CD4-positive, alpha-beta T cell treated with Interleukin-17A for 4 hours (primary cell): ENCODE measurements at regions not wholly inside any gene's neighbourhood (a gene's known extent, or its start where the extent isn't known, plus 50 kb on each side); places are given as distances from the start of the nearest gene placed in this dataset.
"Not testable (repeated sequence)": the region's sequence is repeated elsewhere in the genome, so short reads cannot be mapped to it uniquely, and the experiment has no call there.

Experiments used
- DNase-seq: peaks from one replicate; pipeline ENCODE4 v3.0.0-alpha.2; 2020; ENCODE audit warnings: mixed read lengths

- no peak for DNase-seq
Observed at GRCh38 chr13:64255988-64256387, 2840.3 kb upstream of the PCDH20 start.

GRCh38 chr13:64248371-64249065 lies 2832.9 kb upstream of the PCDH20 start:
- DNase-seq = no peak

GRCh38 chr13:64239372-64239771 lies 2823.7 kb upstream of the PCDH20 start:
- no peak for DNase-seq

- DNase-seq = no peak
Observed at GRCh38 chr13:64234255-64234654, 2818.6 kb upstream of the PCDH20 start.

- DNase-seq = no peak
Observed at GRCh38 chr13:64223016-64223415, 2807.4 kb upstream of the PCDH20 start.

- DNase-seq = no peak
Observed at GRCh38 chr13:64206430-64207225, 2791.0 kb upstream of the PCDH20 start.

- no peak for DNase-seq
Observed at GRCh38 chr13:64202517-64202916, 2786.9 kb upstream of the PCDH20 start.

- DNase-seq = no peak
Observed at GRCh38 chr13:64197232-64197631, 2781.6 kb upstream of the PCDH20 start.

GRCh38 chr13:64186503-64187250 lies 2771.0 kb upstream of the PCDH20 start:
- no peak for DNase-seq

GRCh38 chr13:64186071-64186470 lies 2770.4 kb upstream of the PCDH20 start:
- DNase-seq = no peak

GRCh38 chr13:64180756-64181155 lies 2765.1 kb upstream of the PCDH20 start:
- DNase-seq = no peak

- DNase-seq = no peak
Observed at GRCh38 chr13:64165826-64166225, 2750.2 kb upstream of the PCDH20 start.

- DNase-seq = no peak
Observed at GRCh38 chr13:64164435-64164834, 2748.8 kb upstream of the PCDH20 start.

- no peak for DNase-seq
Observed at GRCh38 chr13:64160479-64160878, 2744.8 kb upstream of the PCDH20 start.

GRCh38 chr13:64158908-64159307 lies 2743.3 kb upstream of the PCDH20 start:
- no peak for DNase-seq

- DNase-seq = no peak
Observed at GRCh38 chr13:64154514-64154913, 2738.9 kb upstream of the PCDH20 start.

GRCh38 chr13:64130600-64130999 lies 2715.0 kb upstream of the PCDH20 start:
- no peak for DNase-seq

GRCh38 chr13:64130171-64130570 lies 2714.5 kb upstream of the PCDH20 start:
- no peak for DNase-seq

GRCh38 chr13:64127856-64128255 lies 2712.2 kb upstream of the PCDH20 start:
- DNase-seq = no peak

- DNase-seq = no peak
Observed at GRCh38 chr13:64127192-64127591, 2711.5 kb upstream of the PCDH20 start.

GRCh38 chr13:64121023-64121709 lies 2705.5 kb upstream of the PCDH20 start:
- DNase-seq = not testable (repeated sequence)

GRCh38 chr13:64099994-64100393 lies 2684.3 kb upstream of the PCDH20 start:
- DNase-seq = no peak

GRCh38 chr13:64090311-64090710 lies 2674.7 kb upstream of the PCDH20 start:
- no peak for DNase-seq
